GM23338 (cell line): ENCODE measurements at regions not wholly inside any gene's neighbourhood (a gene's known extent, or its start where the extent isn't known, plus 50 kb on each side); places are given as distances from the start of the nearest gene placed in this dataset.

ENCODE experiments used
- ATAC-seq: fragments of 200-7000 bp; cut with Tn5 transposase; 3 replicates; pipeline ENCODE4 v1.9.1; 2020
- DNase-seq: peaks from one replicate; pipeline ENCODE4 v3.0.0-alpha.2; 2015; ENCODE audit warnings: low spot score
- H2AFZ ChIP-seq: fragments of 200-600 bp; sonication (generic); 2 replicates; pipeline ENCODE4 v1.8.0; 2016; ENCODE audit warnings: antibody characterized with exemption, mild to moderate bottlenecking, moderate library complexity
- H3F3A ChIP-seq: fragments of 200-600 bp; sonication (generic); replicated peaks from 2 replicates; pipeline ENCODE4 v1.8.0; 2017; ENCODE audit warnings: antibody characterized with exemption, mixed run types, low read depth
- H3K27ac ChIP-seq: fragments of 200-600 bp; sonication (generic); 2 replicates; pipeline ENCODE4 v1.6.1; 2016; ENCODE audit warnings: low read depth
- H3K27me3 ChIP-seq: fragments of 200-600 bp; sonication (generic); 2 replicates; pipeline ENCODE4 v1.8.0; 2016; ENCODE audit warnings: mild to moderate bottlenecking, mixed run types, moderate library complexity; ENCODE audit not compliant: insufficient read depth
- H3K36me3 ChIP-seq: fragments of 200-600 bp; sonication (generic); 2 replicates; pipeline ENCODE4 v1.8.0; 2016; ENCODE audit warnings: mild to moderate bottlenecking; ENCODE audit not compliant: insufficient read depth
- H3K4me1 ChIP-seq: fragments of 200-600 bp; sonication (generic); 2 replicates; pipeline ENCODE4 v1.8.0; 2016; ENCODE audit warnings: mild to moderate bottlenecking, moderate library complexity; ENCODE audit not compliant: insufficient read depth
- H3K4me2 ChIP-seq: fragments of 200-600 bp; sonication (generic); 2 replicates; pipeline ENCODE4 v1.7.1; 2017; ENCODE audit warnings: mixed run types
- H3K4me3 ChIP-seq: fragments of 200-600 bp; sonication (generic); 2 replicates; pipeline ENCODE4 v1.6.1; 2016; ENCODE audit warnings: mixed run types
- H3K79me2 ChIP-seq: fragments of 200-600 bp; sonication (generic); replicated peaks from 2 replicates; pipeline ENCODE4 v1.8.0; 2017; ENCODE audit warnings: mild to moderate bottlenecking; ENCODE audit not compliant: insufficient read depth
- H3K9me2 ChIP-seq: fragments of 200-600 bp; sonication (generic); 2 replicates; pipeline ENCODE4 v1.8.0; 2017; ENCODE audit not compliant: insufficient read depth
- H4K20me1 ChIP-seq: fragments of 200-600 bp; sonication (generic); replicated peaks from 2 replicates; pipeline ENCODE4 v1.8.0; 2017; ENCODE audit warnings: mild to moderate bottlenecking; ENCODE audit not compliant: insufficient read depth
- H3K27ac Mint-ChIP-seq: 2 replicates; pipeline ENCODE4 v1.8.0; 2020; ENCODE audit warnings: inconsistent platforms, mild to moderate bottlenecking, moderate library complexity, mixed read lengths
- H3K27me3 Mint-ChIP-seq: 3 replicates; pipeline ENCODE4 v1.8.0; 2022; ENCODE audit warnings: low read depth, mild to moderate bottlenecking, moderate library complexity, mixed read lengths, inconsistent platforms; ENCODE audit not compliant: insufficient read depth, poor library complexity
- H3K36me3 Mint-ChIP-seq: 3 replicates; pipeline ENCODE4 v1.8.0; 2021; ENCODE audit warnings: low read depth, mild to moderate bottlenecking, inconsistent platforms, moderate library complexity, mixed read lengths
- H3K4me1 Mint-ChIP-seq: 3 replicates; pipeline ENCODE4 v1.8.0; 2020; ENCODE audit warnings: mild to moderate bottlenecking, inconsistent platforms, mixed read lengths
- H3K4me3 Mint-ChIP-seq: 3 replicates; pipeline ENCODE4 v1.8.0; 2021; ENCODE audit warnings: moderate library complexity, mild to moderate bottlenecking, inconsistent platforms, mixed read lengths
- H3K9me3 Mint-ChIP-seq: 3 replicates; pipeline ENCODE4 v1.8.0; 2020; ENCODE audit warnings: moderate library complexity, mild to moderate bottlenecking, inconsistent platforms, mixed read lengths
- CREB1 ChIP-seq: fragments of 250-450 bp; sonication (Bioruptor Pico); IDR thresholded peaks from 2 replicates; pipeline ENCODE4 v1.5.0; 2020; ENCODE audit warnings: low read depth, mild to moderate bottlenecking, moderate library complexity
- CTCF ChIP-seq, 2 experiments: fragments of 200-600 bp in 1 of 2; sonication (generic) in 1 of 2; conservative IDR thresholded peaks; 2 replicates each; pipeline versions ENCODE4 v1.5.1 to v1.6.1; 2016 to 2017; ENCODE audit warnings: antibody characterized with exemption in 2 of 2, low read depth in 2 of 2, mild to moderate bottlenecking in 2 of 2, moderate library complexity in 1 of 2
- JUNB ChIP-seq: IDR thresholded peaks from one replicate; pipeline ENCODE4 v1.6.1; 2016; ENCODE audit warnings: antibody characterized with exemption; ENCODE audit not compliant: unreplicated experiment
- STAT1 ChIP-seq: IDR thresholded peaks from one replicate; pipeline ENCODE4 v1.6.1; 2016; ENCODE audit warnings: antibody characterized with exemption; ENCODE audit not compliant: unreplicated experiment
- ZNF114 ChIP-seq: fragments of 250-450 bp; sonication (Bioruptor Pico); IDR thresholded peaks from 2 replicates; pipeline ENCODE4 v1.5.0; 2020; ENCODE audit warnings: mild to moderate bottlenecking, moderate library complexity

- no peak overlapping the region for H3K27ac Mint-ChIP-seq
- no peaks in the 10 kb centered on the region for H3K9me3 Mint-ChIP-seq
- Histone ChIP-seq H3K36me3 (no peaks in the 10 kb centered on the region), H3F3A (no peaks in the 10 kb centered on the region), H3K4me3 (no peak overlapping the region), H3K27ac (no peak overlapping the region), H3K27me3 (no peaks in the 10 kb centered on the region), H4K20me1 (no peaks in the 10 kb centered on the region), H3K4me1 (no peaks in the 10 kb centered on the region), H2AFZ (no peak overlapping the region), H3K9me2 (no peaks in the 10 kb centered on the region), H3K79me2 (no peaks in the 10 kb centered on the region), H3K4me2 (no peak overlapping the region)
- ATAC-seq (no peak), DNase-seq (peak; percentile 17)
- H3K4me1 Mint-ChIP-seq: peaks cover 2% of the 10 kb centered on the region; the same call in 1 of the 3 replicates
- no peak overlapping the region for H3K4me3 Mint-ChIP-seq
- H3K27me3 Mint-ChIP-seq: no peaks in the 10 kb centered on the region
- TF ChIP-seq CREB1 (no peak), CTCF (conservative IDR thresholded peaks at IDR 0.05; ENCODE audit: low read depth in 2 of 2) (peak; percentile 35 to 49)
- H3K36me3 Mint-ChIP-seq: no peaks in the 10 kb centered on the region
Measured at GRCh38 chr4:137069473-137069872, 462.8 kb downstream of the PCDH18 start.

- Histone ChIP-seq H3K9me2 (no peaks in the 10 kb centered on the region), H3K27me3 (no peaks in the 10 kb centered on the region), H3K4me1 (no peaks in the 10 kb centered on the region), H2AFZ (no peak overlapping the region), H3K36me3 (no peaks in the 10 kb centered on the region), H3K4me3 (no peak overlapping the region), H3F3A (no peaks in the 10 kb centered on the region), H3K4me2 (no peak overlapping the region), H3K27ac (no peak overlapping the region), H4K20me1 (no peaks in the 10 kb centered on the region), H3K79me2 (no peaks in the 10 kb centered on the region)
- no peaks in the 10 kb centered on the region for H3K9me3 Mint-ChIP-seq
- ATAC-seq (no peak), DNase-seq (no peak)
- no peaks in the 10 kb centered on the region for H3K36me3 Mint-ChIP-seq
- H3K27me3 Mint-ChIP-seq: no peaks in the 10 kb centered on the region
- peaks cover 2% of the 10 kb centered on the region; the same call in 1 of the 3 replicates for H3K4me1 Mint-ChIP-seq
- H3K27ac Mint-ChIP-seq: peak overlapping the region; percentile 79; the same call in 1 of the 2 replicates
- no peak overlapping the region for H3K4me3 Mint-ChIP-seq
- TF ChIP-seq JUNB: no peak
Measured at GRCh38 chr4:137067735-137068134, 464.6 kb downstream of the PCDH18 start.

- ATAC-seq: no peak
- H3K9me3 Mint-ChIP-seq: no peaks in the 10 kb centered on the region
- DNase-seq: peak; percentile 1
- no peaks in the 10 kb centered on the region for H3K4me1 ChIP-seq
- H2AFZ ChIP-seq: no peak overlapping the region
- H3K4me1 Mint-ChIP-seq: peaks cover 2% of the 10 kb centered on the region; the same call in 1 of the 3 replicates
- H4K20me1 ChIP-seq: no peaks in the 10 kb centered on the region
- no peaks in the 10 kb centered on the region for H3K79me2 ChIP-seq
- H3K36me3 Mint-ChIP-seq: no peaks in the 10 kb centered on the region
- TF ChIP-seq ZNF114 (CRISPR knock-in tag): no peak
- TF ChIP-seq STAT1: no peak
- no peak for TF ChIP-seq JUNB
- H3F3A ChIP-seq: no peaks in the 10 kb centered on the region
- no peak overlapping the region for H3K4me3 ChIP-seq
- no peak overlapping the region for H3K4me3 Mint-ChIP-seq
- H3K36me3 ChIP-seq: no peaks in the 10 kb centered on the region
- no peak overlapping the region for H3K27ac Mint-ChIP-seq
- H3K27ac ChIP-seq: no peak overlapping the region
- no peak overlapping the region for H3K4me2 ChIP-seq
- no peaks in the 10 kb centered on the region for H3K9me2 ChIP-seq
- no peaks in the 10 kb centered on the region for H3K27me3 ChIP-seq
- H3K27me3 Mint-ChIP-seq: no peaks in the 10 kb centered on the region
Measured at GRCh38 chr4:137065311-137065710, 467.0 kb downstream of the PCDH18 start.
